Skeletal muscle tissue (tissue), 3 donors: ENCODE measurements at regions not wholly inside any gene's neighbourhood (a gene's known extent, or its start where the extent isn't known, plus 50 kb on each side); places are given as distances from the start of the nearest gene placed in this dataset.

Experiments used
- H3K27ac ChIP-seq: one replicate; pipeline ENCODE4 v1.7.0; 2013; ENCODE audit warnings: mild to moderate bottlenecking, low read depth, low read length, inconsistent platforms
- H3K27me3 ChIP-seq, 3 donors: one replicate each; pipeline ENCODE4 v1.7.0; 2013; ENCODE audit warnings: low read length in 3 of 3; ENCODE audit not compliant: control insufficient read depth in 3 of 3, insufficient read depth in 3 of 3
- H3K36me3 ChIP-seq, 3 donors: one replicate each; pipeline ENCODE4 v1.7.0; 2013; ENCODE audit warnings: low read length in 3 of 3; ENCODE audit not compliant: control insufficient read depth in 3 of 3, insufficient read depth in 3 of 3
- H3K4me1 ChIP-seq, 3 donors: one replicate each; pipeline ENCODE4 v1.7.0; 2013; ENCODE audit warnings: low read length in 3 of 3, mild to moderate bottlenecking in 3 of 3; ENCODE audit not compliant: control insufficient read depth in 3 of 3, insufficient read depth in 3 of 3
- H3K4me3 ChIP-seq, 3 donors: one replicate each; pipeline ENCODE4 v1.7.0; 2013; ENCODE audit warnings: low read length in 3 of 3
- H3K9ac ChIP-seq, 3 donors: one replicate each; pipeline ENCODE4 v1.7.0; 2013; ENCODE audit warnings: low read length in 3 of 3, mild to moderate bottlenecking in 3 of 3, moderate library complexity in 2 of 3, low read depth in 1 of 3
- H3K9me3 ChIP-seq, 3 donors: one replicate each; pipeline ENCODE4 v1.7.0; 2013; ENCODE audit warnings: low read length in 3 of 3; ENCODE audit not compliant: control insufficient read depth in 3 of 3
- donor health status: Osteomylitis.

- no peak overlapping the region for H3K9ac ChIP-seq
- H3K27ac ChIP-seq = no peak overlapping the region
- no peak overlapping the region for H3K4me3 ChIP-seq
- no peaks in the 10 kb centered on the region for H3K27me3 ChIP-seq
- peaks cover 0 to 5% (median 0%) of the 10 kb centered on the region in 3 donors for H3K4me1 ChIP-seq
- no peaks in the 10 kb centered on the region for H3K9me3 ChIP-seq
- H3K36me3 ChIP-seq = no peaks in the 10 kb centered on the region
These were observed 353.9 kb downstream of the NDFIP2 start for GRCh38 chr13:79834876-79835275.

- no peaks in the 10 kb centered on the region for H3K36me3 ChIP-seq
- H3K9me3 ChIP-seq = peaks cover 0 to 1% (median 0%) of the 10 kb centered on the region in 3 donors
- H3K4me3 ChIP-seq = no peak overlapping the region
- no peaks in the 10 kb centered on the region for H3K27me3 ChIP-seq
- no peak overlapping the region for H3K27ac ChIP-seq
- no peak overlapping the region for H3K9ac ChIP-seq
- H3K4me1 ChIP-seq = peaks cover 0 to 5% (median 0%) of the 10 kb centered on the region in 3 donors
These were observed 353.0 kb downstream of the NDFIP2 start for GRCh38 chr13:79833991-79834390.

GRCh38 chr13:79831556-79831955, 350.6 kb downstream of the NDFIP2 start:
- Histone ChIP-seq H3K4me1 (peaks cover 0 to 5% (median 0%) of the 10 kb centered on the region in 3 donors), H3K27me3 (no peaks in the 10 kb centered on the region), H3K36me3 (no peaks in the 10 kb centered on the region)

GRCh38 chr13:79830945-79831344, 350.0 kb downstream of the NDFIP2 start:
- Histone ChIP-seq H3K4me1 (peaks cover 0 to 5% (median 0%) of the 10 kb centered on the region in 3 donors), H3K9ac (no peak overlapping the region), H3K9me3 (peaks cover 0 to 2% (median 0%) of the 10 kb centered on the region in 3 donors), H3K36me3 (no peaks in the 10 kb centered on the region), H3K27me3 (no peaks in the 10 kb centered on the region), H3K4me3 (no peak overlapping the region), H3K27ac (no peak overlapping the region)

More at GRCh38 chr13:79831556-79831955, 350.6 kb downstream of the NDFIP2 start:
- H3K4me3 ChIP-seq = no peak overlapping the region
- no peak overlapping the region for H3K9ac ChIP-seq
- H3K9me3 ChIP-seq = peaks cover 0 to 2% (median 0%) of the 10 kb centered on the region in 3 donors
- no peak overlapping the region for H3K27ac ChIP-seq

- Histone ChIP-seq H3K36me3 (no peaks in the 10 kb centered on the region), H3K9me3 (peaks cover 0 to 2% (median 0%) of the 10 kb centered on the region in 3 donors), H3K27ac (no peak overlapping the region), H3K9ac (no peak overlapping the region), H3K4me3 (no peak overlapping the region), H3K27me3 (no peaks in the 10 kb centered on the region), H3K4me1 (peaks cover 0 to 5% (median 0%) of the 10 kb centered on the region in 3 donors)
These were observed 349.5 kb downstream of the NDFIP2 start for GRCh38 chr13:79830426-79830825.

- no peak overlapping the region for H3K27ac ChIP-seq
- no peak overlapping the region for H3K9ac ChIP-seq
- H3K9me3 ChIP-seq = peaks cover 0 to 2% (median 0%) of the 10 kb centered on the region in 3 donors
- peaks cover 0 to 5% (median 0%) of the 10 kb centered on the region in 3 donors for H3K4me1 ChIP-seq
- no peak overlapping the region for H3K4me3 ChIP-seq
- H3K27me3 ChIP-seq = no peaks in the 10 kb centered on the region
- no peaks in the 10 kb centered on the region for H3K36me3 ChIP-seq
These were observed 348.9 kb downstream of the NDFIP2 start for GRCh38 chr13:79829880-79830279.

DNA sequence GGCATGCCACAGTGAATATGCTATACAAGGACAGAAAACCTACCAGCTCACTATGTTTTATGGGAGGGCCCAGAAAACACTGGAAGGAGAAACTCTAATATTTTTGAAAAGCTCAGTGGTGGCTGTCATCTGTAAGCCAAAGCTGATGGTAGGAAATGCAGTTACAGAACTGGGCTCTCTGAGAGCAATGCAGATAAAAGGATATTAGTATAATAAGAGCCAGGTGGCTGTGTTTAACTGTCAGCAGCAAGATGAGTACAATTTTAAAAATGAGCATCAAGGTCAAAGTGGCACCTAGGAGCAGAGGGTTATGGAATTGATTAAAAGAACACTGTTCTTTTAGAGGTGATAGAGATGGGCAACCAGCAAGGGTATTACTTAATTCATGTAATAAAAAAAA, 345.0 kb downstream of the NDFIP2 start:
- no peak overlapping the region for H3K9ac ChIP-seq
- H3K27ac ChIP-seq = no peak overlapping the region
- H3K36me3 ChIP-seq = no peaks in the 10 kb centered on the region
- no peaks in the 10 kb centered on the region for H3K27me3 ChIP-seq
- H3K4me1 ChIP-seq = no peaks in the 10 kb centered on the region
- H3K4me3 ChIP-seq = no peak overlapping the region
- peaks cover 0 to 2% (median 0%) of the 10 kb centered on the region in 3 donors for H3K9me3 ChIP-seq

DNA sequence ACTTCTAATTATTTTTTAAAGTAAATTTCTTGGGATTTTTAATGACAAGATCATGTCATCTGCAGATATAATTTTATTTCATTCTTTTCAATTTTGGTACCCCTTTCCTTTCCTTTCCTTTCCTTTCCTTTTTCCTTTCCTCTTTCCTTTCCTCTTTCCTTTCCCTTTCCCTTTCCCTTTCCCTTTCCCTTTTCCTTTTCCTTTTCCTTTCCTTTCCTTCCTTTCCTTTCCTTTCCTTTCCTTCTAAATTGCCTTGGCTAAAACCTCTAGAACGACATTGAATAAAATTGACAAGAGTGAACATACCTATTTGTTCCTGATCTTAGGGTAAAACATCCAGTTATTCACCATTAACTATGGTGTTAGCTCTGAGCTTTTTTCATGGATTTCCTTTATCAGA, 334.1 kb downstream of the NDFIP2 start:
- Histone ChIP-seq H3K4me3 (no peak overlapping the region), H3K4me1 (no peaks in the 10 kb centered on the region), H3K9me3 (no peaks in the 10 kb centered on the region), H3K27me3 (no peaks in the 10 kb centered on the region), H3K9ac (no peak overlapping the region), H3K36me3 (no peaks in the 10 kb centered on the region), H3K27ac (no peak overlapping the region)

DNA sequence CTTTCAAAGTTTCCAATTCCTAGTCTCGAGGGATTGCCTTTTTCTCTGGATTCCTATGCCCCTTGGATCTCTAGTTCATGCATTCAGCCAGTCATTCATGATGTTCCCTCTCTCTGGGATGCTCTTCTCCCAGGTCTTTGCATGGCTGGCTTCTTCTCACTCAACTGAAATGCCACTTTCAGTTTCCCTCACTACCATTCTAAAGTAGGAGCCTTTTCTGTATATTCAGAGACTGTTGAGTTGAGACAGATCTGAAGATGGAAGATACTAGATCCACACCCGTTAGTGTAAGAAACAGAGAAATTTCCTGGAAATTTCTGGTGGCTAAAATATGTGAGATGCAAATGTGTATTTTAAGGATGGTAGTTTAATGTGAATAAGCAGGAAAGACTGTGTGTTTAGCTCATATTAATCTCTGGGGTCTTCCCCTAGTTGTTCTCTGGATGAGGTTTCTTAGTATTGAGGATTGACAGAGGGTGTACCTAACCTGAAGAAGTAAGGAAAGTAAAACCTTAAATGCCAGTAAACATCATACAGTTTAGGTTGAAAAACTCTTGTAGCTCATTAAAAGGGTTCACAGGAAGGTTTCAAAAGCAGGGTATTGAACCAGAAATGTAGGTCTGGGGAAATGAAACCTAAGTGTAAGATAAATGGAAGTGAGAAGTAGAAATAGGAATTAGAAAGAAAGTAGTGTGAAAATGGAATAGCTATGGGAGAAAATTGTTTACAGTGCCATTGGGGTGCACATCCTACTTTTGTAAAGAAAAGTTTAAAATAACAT, 331.3 kb downstream of the NDFIP2 start:
- Histone ChIP-seq H3K27me3 (no peaks in the 10 kb centered on the region), H3K27ac (no peak overlapping the region), H3K4me3 (no peak overlapping the region)

GRCh38 chr13:79811170-79811569, 330.2 kb downstream of the NDFIP2 start:
- no peak overlapping the region for H3K9ac ChIP-seq
- no peak overlapping the region for H3K4me3 ChIP-seq
- H3K27ac ChIP-seq = no peak overlapping the region
- no peaks in the 10 kb centered on the region for H3K36me3 ChIP-seq
- no peaks in the 10 kb centered on the region for H3K9me3 ChIP-seq
- no peaks in the 10 kb centered on the region for H3K4me1 ChIP-seq
- H3K27me3 ChIP-seq = no peaks in the 10 kb centered on the region

More for the DNA sequence above, 331.3 kb downstream of the NDFIP2 start:
- no peaks in the 10 kb centered on the region for H3K9me3 ChIP-seq
- no peaks in the 10 kb centered on the region for H3K36me3 ChIP-seq
- H3K9ac ChIP-seq = no peak overlapping the region
- no peaks in the 10 kb centered on the region for H3K4me1 ChIP-seq
